DMS153 treated with DMSO at 0.1 percent for 48 hours (cell line): ENCODE measurements at regions not wholly inside any gene's neighbourhood (a gene's known extent, or its start where the extent isn't known, plus 50 kb on each side); places are given as distances from the start of the nearest gene placed in this dataset.

Experiments used
- DNase-seq: peaks from one replicate; lab custom pipeline; 2025; ENCODE audit not compliant: unreplicated experiment; lab: John Stamatoyannopoulos, UW

DNA sequence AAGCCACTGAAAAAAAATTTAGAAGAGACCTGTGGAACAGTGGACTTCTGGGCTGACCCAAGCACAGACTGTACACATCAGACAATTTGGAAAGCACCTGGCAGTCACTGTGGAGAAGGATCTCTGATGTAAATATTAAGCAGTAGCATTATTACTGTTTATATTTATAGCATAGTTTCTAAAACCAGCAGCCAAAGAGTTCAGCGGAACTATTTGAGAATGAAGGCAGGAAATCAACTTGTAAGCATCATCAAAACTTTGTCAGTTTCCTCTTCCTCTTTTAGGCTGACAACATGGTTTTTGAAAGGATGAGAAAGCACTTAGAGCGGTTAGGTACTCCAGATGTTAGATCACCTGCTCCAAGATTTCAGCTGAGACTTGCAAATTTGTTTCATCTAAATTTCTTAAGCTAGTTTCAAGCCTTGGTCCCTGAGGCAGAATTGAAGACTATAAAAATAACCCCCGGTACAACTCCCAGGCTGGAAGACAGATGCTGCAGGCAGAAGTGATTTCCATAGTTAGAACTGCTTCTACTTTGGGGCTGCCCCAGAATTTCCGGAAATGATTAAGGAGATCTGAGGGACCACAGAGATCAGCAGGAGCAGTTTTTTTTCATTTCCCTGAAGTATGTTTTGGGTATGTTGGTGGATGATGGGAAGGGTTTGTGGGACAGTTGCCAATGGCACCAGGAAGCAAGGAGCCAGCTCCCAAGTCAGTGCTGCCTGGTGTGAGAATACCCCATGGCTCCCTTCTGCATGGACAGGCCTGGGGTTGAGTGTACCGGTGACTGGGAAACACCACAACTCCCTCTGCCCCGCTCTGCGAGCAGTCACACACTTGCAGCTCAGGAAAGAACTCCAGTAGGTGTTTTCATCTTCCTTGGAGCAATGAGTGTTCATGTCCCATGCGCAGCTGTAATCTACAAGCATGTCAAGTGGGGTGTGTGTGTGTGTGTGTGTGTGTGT is 354.5 kb downstream of the NUAK1 start:
- DNase-seq, result no peak

DNA sequence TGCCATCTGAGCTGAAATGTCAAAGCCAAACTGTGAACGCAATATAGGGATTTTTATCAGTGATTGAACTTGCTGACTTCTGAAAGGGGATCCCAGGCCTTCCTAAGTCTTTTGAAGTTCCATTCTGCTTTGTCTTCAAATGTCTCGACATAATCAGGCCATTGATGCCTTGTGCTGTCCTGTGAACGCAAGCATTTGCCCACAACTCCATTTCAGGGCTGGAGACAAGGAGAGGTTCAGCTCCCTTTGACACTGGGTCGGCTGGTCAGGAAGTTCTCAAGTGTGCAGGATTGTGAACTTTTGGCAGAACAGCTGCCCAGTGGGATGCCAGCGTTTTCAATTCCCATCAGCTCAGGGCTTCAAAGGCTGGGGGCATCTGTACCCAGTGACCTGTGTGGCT is 345.3 kb downstream of the NUAK1 start:
- DNase-seq, result no peak

DNA sequence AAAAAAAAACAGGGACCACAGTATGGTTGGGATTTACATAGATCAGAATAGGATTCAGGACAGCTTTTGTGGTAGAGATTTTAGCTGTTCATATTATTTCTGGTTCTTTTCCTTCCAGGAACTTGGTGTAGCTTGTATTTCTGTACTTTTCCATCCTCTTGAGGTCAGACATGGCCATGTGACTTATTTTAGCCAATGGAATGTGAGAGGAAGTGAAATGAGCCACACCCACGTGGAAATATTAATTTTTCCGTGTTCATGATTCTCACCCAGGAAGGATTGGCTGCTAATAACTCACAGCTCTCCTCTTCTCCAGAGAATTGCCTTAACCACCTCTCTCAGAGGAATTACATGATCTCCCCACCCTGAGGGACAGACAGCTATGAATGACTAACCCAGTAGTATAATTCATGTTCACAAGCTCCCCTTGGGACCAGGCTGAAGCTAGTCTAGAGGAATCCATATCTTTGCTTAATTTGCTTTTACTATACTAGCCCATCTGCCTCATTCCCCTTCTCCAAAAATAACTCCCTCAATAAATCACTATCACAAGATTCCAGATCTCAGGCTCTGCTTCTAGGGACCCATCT is 340.4 kb downstream of the NUAK1 start:
- DNase-seq, result no peak

DNA sequence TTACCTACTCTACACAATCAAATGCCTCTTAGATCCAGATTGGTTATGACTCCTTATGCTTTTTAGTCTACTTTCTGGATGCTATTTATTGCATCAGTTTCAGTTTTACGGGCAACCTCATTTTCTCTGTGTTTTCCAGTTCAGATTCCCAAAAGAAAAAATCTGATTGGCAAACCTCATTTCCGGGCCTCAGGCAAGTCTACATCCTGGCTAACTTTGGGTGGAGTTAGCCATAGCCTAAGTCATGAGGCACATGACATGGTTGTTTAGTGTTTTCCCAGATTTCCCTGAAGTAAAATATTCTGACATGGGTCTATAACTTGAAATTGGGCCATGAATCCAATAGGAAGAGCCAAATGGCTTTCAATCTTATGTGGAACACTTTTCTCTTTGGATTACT is 339.7 kb downstream of the NUAK1 start:
- no peak for DNase-seq

DNA sequence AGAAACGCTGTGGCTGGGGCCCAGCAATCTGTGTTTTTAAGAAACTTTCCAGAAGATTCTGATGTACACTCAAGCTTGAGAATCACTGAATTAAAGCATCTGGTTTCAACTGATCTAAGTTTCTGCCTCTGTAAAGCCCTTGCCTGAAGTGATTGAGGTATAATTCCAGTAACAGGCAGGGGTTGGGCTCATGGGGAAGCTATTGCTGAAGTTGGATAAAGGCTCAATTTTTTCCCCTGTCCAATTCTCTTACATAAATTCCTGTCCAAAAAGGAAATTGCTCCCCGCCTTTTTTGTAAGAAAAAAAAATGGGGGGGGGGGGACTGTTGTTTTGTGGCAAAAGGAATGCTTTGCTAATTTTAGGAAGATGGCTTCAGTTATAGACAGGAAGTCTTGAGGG is 337.4 kb downstream of the NUAK1 start:
- DNase-seq, result no peak

DNA sequence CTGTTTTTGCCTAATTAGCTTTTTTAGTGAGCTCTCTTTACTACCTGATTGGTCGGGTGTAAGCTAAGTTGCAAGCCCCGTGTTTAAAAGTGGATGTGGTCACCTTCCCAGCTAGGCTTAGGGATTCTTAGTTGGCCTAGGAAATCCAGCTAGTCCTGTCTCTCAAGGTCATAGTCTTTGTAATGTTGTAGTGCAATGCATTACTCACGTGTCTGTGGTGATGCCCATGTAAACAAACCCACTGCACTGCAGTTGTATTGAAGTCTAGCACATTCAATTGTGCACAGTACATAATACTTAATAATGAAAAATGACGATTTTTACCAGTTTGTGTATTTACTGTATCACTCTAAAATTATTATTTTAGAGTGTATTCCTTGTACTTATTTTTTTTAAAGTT is 335.5 kb downstream of the NUAK1 start:
- DNase-seq, result peak; percentile 21

DNA sequence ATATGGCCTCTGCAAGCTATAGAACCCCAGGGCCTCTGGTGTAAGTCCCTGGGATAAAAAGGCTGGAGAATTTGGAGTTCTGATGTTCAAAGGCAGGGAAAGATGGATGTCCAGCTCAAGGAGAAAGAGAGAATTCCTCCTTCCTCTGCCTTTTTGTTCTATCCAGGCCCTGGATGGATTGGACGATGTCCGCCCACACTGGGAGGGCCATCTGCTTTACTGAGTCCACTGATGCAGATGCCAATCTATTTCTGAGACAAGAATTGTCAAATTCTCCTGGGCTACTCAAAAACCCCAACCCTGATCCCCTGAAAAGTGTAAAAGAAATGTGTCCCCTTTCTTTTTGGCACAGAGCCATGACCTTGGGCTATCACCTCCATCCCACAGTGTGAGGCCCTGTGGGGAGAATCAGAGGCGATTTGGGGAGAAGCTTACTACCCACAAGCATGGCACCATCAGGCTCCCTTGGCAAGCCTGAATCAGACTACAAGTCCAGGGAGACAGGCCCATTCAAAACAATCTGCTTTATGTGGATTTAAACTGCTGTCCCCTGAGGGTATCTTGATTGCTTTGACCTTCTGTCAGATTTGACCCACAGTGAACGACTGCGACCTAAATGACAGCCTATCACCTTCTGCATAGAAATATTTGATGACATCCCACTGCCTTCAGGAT is 334.0 kb downstream of the NUAK1 start:
- no peak for DNase-seq

DNA sequence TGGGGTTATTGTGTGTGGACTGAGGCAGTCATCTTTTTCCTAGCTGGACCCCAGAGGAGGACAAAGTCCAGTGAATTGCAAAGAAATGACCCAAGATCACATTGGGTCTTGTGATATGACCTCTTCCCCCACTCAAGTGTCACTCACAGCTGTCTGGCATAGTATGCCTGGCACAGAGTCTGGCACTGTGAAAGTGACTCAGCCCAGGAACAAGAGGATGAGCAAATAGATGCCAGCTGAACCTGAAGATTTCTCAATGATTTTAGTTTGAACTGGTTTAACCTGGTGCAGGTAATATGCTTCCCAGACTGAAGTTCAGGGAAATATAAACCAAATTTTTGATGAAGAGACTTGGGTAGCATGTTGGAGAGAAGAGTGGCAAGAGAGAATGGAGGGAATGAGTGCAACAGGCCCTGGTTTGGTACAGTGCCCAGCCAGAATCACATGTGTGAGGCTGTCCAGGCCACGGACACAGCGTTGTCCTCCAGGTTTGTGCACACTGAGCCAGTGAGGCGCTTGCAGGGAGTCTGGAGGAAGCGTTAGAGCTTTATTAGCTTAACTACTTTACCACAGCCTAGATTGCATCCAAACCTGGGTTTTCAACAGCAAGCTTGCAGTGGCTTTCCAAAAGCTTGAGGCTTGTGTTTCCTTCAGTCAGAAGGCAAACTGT is 332.9 kb downstream of the NUAK1 start:
- DNase-seq, result no peak

DNA sequence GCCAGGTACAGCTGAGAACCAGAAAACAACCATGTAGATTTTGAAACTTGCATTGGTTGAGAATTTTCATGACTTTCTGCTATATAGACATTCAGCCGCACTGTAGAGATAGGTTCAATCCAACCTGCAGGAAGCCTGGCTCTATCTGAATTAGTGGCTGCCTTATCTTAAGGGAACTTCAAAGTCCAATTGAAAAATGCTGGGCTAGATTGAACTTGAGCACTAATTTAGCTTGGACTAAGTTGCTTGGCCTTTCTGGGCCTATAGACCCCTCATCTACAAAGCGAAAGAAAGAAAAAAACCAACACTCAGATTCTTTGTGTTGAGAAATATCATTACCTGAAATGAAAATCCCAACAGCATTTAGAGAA is 332.4 kb downstream of the NUAK1 start:
- no peak for DNase-seq

DNA sequence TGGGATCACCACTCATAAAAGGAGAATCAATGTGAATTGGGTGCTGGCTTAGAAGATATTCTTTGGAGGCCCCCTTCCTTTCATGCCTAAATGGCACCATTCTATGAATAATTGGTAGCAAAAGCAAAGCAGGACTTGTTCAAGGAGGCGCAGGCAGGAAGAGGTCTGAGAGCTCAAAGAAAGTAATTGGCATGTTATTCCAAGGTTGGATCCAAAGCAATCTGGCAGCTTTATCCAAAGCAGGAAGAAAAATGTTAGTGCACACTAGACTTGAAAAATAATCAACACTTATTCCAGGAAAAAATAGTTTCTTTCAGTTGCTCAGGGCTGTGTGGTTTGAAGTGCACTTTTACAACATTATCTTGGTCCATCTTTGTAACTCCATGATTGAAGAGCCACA is 326.4 kb downstream of the NUAK1 start:
- no peak for DNase-seq

DNA sequence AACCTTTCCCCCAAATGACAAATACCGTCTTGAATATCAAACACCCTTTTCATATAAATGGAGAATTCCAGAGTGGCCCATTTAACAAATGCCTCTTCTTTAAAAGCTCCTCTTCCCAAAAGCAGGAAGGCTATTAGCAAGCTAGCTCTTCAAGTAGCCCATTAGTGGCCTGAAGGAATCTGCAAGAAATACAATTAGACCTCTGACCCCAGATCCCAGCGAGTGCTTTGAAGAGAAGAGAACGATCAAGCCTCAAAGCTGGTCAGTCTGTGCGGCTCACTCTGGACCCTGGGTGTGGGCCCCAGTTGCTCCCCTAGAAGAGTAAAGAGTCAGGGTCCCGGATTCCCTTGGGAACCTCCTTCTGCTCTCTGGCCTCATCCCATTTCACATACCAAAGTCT is 325.6 kb downstream of the NUAK1 start:
- DNase-seq, result no peak

DNA sequence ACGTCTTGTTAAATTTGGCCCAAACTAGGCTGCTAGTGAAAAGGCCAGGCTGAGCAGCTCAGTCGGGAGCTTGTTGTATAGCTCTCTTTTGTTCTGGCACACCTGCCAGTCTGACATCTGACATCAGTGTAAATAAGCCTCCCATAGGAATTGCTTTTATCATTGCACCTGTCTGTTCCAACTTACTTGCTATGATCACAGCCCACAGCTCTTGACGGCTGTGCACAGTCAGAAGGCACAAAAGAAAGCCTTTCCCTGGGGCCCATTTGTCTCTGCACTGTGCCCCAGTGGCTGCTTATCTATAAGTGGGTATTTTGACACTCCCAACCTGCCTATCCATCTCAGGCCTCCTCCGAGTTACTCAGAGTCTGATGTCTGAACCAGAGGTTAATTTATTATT is 324.5 kb downstream of the NUAK1 start:
- DNase-seq, result peak; percentile 99

DNA sequence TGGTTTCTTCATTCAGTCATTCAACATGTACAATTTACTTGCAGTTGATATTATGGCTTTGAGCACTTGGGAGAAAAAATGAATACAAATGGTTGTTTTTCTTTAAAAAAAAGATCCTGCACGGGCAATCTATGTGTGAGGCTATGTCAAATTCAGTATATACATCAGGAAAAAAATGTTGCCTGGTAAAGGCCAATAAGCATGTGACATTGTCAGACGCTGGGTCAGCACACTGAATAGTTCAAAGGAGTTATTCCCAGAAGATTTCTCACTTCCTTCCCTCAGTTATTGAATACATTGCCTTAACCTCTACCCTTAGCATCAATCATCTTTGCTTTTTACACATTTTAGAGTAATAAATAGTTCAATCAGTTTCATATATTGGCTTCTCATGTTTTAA is 319.2 kb downstream of the NUAK1 start:
- no peak for DNase-seq

DNA sequence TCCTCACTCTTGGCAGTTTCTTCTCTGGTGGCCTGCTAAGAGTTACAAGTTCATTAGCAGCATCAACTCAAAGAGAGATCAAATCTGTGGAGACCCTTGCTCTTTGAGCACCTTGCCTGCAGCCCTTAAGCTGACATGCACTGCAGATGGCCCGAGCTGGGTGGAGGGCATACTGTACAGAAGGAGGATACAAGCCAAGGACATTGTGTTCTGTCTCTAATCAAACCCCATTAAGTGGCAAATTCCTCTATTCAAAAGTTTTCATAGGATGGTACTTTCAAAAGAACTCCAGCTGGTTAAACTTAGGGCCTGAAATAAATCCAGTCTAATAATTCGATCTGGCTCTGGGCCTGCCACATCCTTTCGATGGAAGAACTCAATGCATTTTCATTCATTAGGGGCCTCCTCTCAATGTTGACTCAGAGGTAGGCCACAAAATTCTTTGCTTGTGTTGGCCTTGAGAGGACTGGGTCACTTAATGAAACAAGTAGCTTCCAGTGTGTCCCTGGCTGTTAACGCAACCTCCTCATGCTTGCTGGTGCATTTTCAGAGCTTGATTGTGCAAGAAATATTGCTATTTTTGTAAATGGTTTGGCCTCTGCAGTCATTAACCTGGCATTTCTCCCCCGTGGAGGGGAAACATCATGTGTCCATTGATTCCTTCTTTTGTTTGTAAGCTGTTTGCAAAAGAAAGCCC is 318.2 kb downstream of the NUAK1 start:
- DNase-seq, result no peak

DNA sequence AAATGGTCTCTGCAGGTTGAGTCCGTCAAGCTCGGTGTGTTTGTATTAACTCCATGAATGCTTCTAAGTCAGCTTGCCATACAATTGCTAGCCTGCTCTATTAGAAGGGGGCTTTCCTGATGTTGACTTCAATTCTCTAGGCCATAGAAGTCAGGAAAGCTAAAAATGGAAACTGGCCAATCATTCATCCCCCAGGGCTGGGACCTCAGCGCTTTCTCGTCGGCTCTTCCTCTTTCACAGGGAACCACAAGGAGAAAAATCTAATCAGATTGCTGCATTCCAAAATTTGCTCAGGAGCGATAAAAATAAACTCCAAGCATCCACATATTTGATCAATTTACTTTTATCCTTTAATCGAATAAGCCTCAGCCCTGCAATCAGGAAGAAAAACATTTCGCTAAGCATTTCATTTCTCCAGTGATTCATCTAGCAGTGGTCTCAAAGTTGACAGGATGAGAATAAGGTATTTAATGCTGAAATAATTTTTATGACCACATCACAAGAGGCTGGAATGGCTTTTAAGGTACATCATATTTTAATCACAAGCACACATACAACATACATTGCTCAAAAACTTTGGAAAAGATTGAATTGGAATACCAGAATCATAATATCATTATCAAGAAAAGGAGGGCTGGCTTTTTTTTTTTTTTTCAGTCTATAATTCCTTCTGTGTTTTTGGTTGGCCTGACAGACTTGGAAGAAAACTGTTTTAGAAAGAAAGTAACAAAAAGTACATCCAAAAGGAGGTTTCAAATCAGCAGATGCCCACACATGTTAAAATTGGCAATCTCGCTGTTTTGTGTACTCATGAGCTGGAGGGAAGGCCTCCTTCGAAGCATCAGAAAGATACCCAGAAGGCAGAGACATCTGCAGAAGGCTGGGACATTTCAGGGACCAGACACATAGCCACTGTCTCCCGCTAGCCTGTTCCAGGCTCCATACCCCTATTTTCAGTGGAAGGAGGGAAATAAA is 316.3 kb downstream of the NUAK1 start:
- DNase-seq, result no peak

DNA sequence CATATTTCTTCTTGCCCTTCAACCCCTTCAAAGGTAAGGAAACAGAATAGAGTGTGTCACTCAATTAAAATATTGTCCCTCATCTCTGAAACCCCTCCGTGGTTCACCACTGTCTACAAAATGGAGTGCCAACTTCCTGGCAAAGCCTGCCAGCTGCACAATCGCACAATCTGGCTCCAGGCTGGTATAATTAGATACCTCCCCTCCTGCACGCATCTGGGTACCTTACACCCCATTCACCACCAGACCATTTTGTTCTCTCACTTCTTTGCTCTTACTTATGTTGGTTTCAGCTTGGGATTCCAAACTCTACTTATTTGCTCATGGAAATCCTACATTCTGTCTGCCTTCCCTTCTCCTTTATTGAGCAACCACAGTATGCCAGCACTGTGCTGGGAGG is 314.9 kb downstream of the NUAK1 start:
- no peak for DNase-seq

DNA sequence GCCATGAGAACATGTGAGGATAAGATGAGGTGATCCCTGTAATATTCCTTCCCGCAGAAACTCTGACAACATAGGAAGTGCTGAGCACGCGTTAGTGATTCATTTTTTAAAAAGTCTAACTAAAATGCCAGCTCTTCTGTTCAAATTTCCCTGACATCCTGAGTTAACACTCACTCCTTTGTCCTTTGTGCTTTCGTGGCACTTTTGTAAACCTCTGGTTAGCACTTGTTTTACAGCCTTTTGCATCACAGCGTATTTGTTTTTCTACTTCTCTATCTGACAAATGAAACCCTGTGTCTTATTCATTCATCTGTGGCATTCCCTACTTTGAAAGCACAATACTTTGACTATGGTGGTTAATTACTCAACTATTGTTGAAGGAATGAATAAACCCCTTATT is 313.6 kb downstream of the NUAK1 start:
- DNase-seq, result no peak

DNA sequence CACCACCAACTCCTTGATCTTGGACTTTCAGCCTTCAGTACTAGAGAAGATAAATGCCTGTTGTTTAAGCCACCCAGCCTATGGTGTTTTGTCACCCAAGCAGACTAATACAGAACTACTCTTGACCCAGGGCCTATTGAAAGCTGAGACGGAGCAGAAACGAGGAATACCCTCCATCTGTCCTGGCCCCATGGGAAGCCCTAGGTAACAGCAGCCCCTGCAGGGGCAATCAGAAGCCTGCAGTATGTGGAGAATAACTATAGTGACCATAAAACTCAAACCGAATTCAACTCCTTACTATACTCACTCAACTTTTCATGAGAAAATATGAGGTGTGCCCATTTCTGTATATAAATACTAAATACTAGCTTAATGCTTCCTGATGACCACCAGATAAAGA is 307.4 kb downstream of the NUAK1 start:
- DNase-seq, result no peak

DNA sequence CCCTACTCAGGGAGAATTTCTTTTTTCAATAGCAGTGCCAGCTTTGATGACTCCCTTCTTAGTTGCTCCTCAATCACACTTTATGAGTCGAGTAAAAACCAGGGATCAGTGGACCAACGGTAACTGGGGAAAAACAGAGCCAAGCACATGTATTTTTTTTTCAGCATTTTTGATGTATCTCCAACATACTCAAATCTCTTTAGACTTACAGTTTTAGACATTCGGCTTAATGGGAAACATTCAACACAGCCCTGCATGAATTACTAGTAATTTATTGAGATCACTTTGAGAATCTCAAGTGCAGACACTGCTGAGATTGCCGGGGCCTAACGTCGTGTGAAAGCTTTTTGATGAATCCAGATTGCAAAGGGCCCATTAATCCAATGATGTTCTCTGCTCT is 306.7 kb downstream of the NUAK1 start:
- no peak for DNase-seq

DNA sequence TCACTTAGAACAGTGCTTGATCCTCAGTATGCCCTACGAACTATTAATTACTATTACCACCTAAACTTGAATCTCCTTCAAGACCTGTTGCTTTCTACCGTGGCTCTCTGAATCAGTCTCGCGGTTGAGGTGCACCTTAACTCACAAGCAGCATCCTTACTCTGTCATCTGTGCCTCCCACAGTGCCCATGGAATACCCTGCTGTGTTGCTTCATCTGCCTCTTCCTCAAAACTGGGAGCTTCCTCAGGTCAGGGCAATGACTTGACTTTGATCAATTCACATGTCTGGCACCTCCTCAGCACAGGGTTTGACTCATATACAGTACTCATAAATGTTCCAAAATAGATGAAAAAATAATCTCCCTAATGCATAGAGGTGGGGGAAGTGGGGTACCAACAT is 305.9 kb downstream of the NUAK1 start:
- no peak for DNase-seq
